H9 (cell line): ENCODE measurements at regions not wholly inside any gene's neighbourhood (a gene's known extent, or its start where the extent isn't known, plus 50 kb on each side); places are given as distances from the start of the nearest gene placed in this dataset.

Experiments used
- DNase-seq: peaks from one replicate; pipeline ENCODE4 v3.0.0-alpha.2; 2017
- H2AFZ ChIP-seq: one replicate; pipeline ENCODE4 v1.6.1; 2013; ENCODE audit warnings: mild to moderate bottlenecking, low read length, control low read depth, moderate library complexity
- H2AK5ac ChIP-seq: 2 replicates; pipeline ENCODE4 v1.6.1; 2013; ENCODE audit warnings: low read length, control low read depth, mixed read lengths; ENCODE audit not compliant: insufficient read length
- H2BK120ac ChIP-seq: one replicate; pipeline ENCODE4 v1.6.1; 2013; ENCODE audit warnings: low read depth, mild to moderate bottlenecking, low read length, control low read depth, inconsistent platforms; ENCODE audit not compliant: poor library complexity, severe bottlenecking
- H2BK12ac ChIP-seq: 2 replicates; pipeline ENCODE4 v1.6.1; 2013; ENCODE audit warnings: low read length, control low read depth, mixed read lengths, low read depth; ENCODE audit not compliant: insufficient read length
- H2BK15ac ChIP-seq: 2 replicates; pipeline ENCODE4 v1.6.1; 2013; ENCODE audit warnings: low read depth, low read length, control low read depth
- H2BK20ac ChIP-seq: one replicate; pipeline ENCODE4 v1.6.1; 2013; ENCODE audit warnings: low read depth, mild to moderate bottlenecking, low read length, control low read depth, inconsistent platforms; ENCODE audit not compliant: poor library complexity, severe bottlenecking
- H2BK5ac ChIP-seq: 2 replicates; pipeline ENCODE4 v1.6.1; 2013; ENCODE audit warnings: low read length, control low read depth, mixed read lengths; ENCODE audit not compliant: insufficient read length
- H3K14ac ChIP-seq: 2 replicates; pipeline ENCODE4 v1.6.1; 2013; ENCODE audit warnings: low read length, control low read depth; ENCODE audit not compliant: insufficient read depth
- H3K18ac ChIP-seq: 2 replicates; pipeline ENCODE4 v1.6.1; 2013; ENCODE audit warnings: low read depth, mild to moderate bottlenecking, mixed read lengths, low read length, control low read depth; ENCODE audit not compliant: insufficient read length
- H3K23ac ChIP-seq: 2 replicates; pipeline ENCODE4 v1.6.1; 2013; ENCODE audit warnings: low read length, control low read depth, mixed read lengths, low read depth; ENCODE audit not compliant: insufficient read length
- H3K23me2 ChIP-seq: 2 replicates; pipeline ENCODE4 v1.6.1; 2013; ENCODE audit warnings: low read depth, mild to moderate bottlenecking, mixed read lengths, low read length, control low read depth; ENCODE audit not compliant: insufficient read length, poor library complexity, severe bottlenecking
- H3K27ac ChIP-seq: 2 replicates; pipeline ENCODE4 v1.5.1; 2013; ENCODE audit warnings: low read length, control low read depth, mixed read lengths, low read depth; ENCODE audit not compliant: insufficient read length
- H3K27me3 ChIP-seq: 2 replicates; pipeline ENCODE4 v1.6.1; 2013; ENCODE audit warnings: low read length, control low read depth, inconsistent platforms; ENCODE audit not compliant: insufficient read depth
- H3K4ac ChIP-seq: 2 replicates; pipeline ENCODE4 v1.6.1; 2013; ENCODE audit warnings: low read depth, mild to moderate bottlenecking, control low read depth, inconsistent platforms, low read length, moderate library complexity
- H3K4me1 ChIP-seq: 2 replicates; pipeline ENCODE4 v1.6.1; 2013; ENCODE audit warnings: low read length, control low read depth, inconsistent platforms; ENCODE audit not compliant: insufficient read depth
- H3K4me2 ChIP-seq: 2 replicates; pipeline ENCODE4 v1.6.1; 2013; ENCODE audit warnings: low read length, control low read depth, mixed read lengths; ENCODE audit not compliant: insufficient read length, insufficient read depth
- H3K56ac ChIP-seq: 2 replicates; pipeline ENCODE4 v1.6.1; 2013; ENCODE audit warnings: low read depth, mild to moderate bottlenecking, mixed read lengths, low read length, control low read depth; ENCODE audit not compliant: insufficient read length
- H3K79me1 ChIP-seq: 2 replicates; pipeline ENCODE4 v1.6.1; 2013; ENCODE audit warnings: low read depth, mild to moderate bottlenecking, moderate library complexity, low read length, control low read depth, inconsistent platforms; ENCODE audit not compliant: insufficient read depth, poor library complexity, severe bottlenecking
- H3K79me2 ChIP-seq: 2 replicates; pipeline ENCODE4 v1.6.1; 2013; ENCODE audit warnings: low read length, control low read depth, inconsistent platforms; ENCODE audit not compliant: insufficient read depth
- H3K9ac ChIP-seq: 2 replicates; pipeline ENCODE4 v1.6.1; 2013; ENCODE audit warnings: low read length, control low read depth, mixed read lengths; ENCODE audit not compliant: insufficient read length; ENCODE audit errors: extremely low read depth
- H3K9me3 ChIP-seq: one replicate; pipeline ENCODE4 v1.6.1; 2013; ENCODE audit warnings: low read depth, low read length, inconsistent platforms; ENCODE audit not compliant: control insufficient read depth
- H3T11ph ChIP-seq: one replicate; pipeline ENCODE4 v1.6.1; 2013; ENCODE audit warnings: mild to moderate bottlenecking, low read length, control low read depth, inconsistent platforms
- H4K20me1 ChIP-seq: one replicate; pipeline ENCODE4 v1.6.1; 2013; ENCODE audit not compliant: control insufficient read depth, insufficient read length, insufficient read depth
- H4K5ac ChIP-seq: 2 replicates; pipeline ENCODE4 v1.6.1; 2013; ENCODE audit warnings: low read depth, mild to moderate bottlenecking, mixed read lengths, low read length, control low read depth; ENCODE audit not compliant: insufficient read length
- H4K8ac ChIP-seq: replicated peaks from 2 replicates; pipeline ENCODE4 v1.6.1; 2013; ENCODE audit warnings: low read length, control low read depth, mixed read lengths, low read depth; ENCODE audit not compliant: insufficient read length
- H4K91ac ChIP-seq: 2 replicates; pipeline ENCODE4 v1.6.1; 2013; ENCODE audit warnings: low read depth, mild to moderate bottlenecking, moderate library complexity, mixed read lengths, low read length, control low read depth; ENCODE audit not compliant: insufficient read length
- H3K27ac Mint-ChIP-seq, 3 experiments: 2 replicates in 2 of 3; 3 replicates in 1 of 3; pipeline ENCODE4 v1.8.0; 2020 to 2021; ENCODE audit warnings: mixed read lengths in 3 of 3, mild to moderate bottlenecking in 1 of 3, moderate library complexity in 1 of 3
- H3K27me3 Mint-ChIP-seq: 2 replicates; pipeline ENCODE4 v1.8.0; 2021; ENCODE audit warnings: low read depth, mild to moderate bottlenecking, moderate library complexity, mixed read lengths
- H3K36me3 Mint-ChIP-seq, 3 experiments: 2 replicates in 2 of 3; 3 replicates in 1 of 3; pipeline ENCODE4 v1.8.0; 2020 to 2021; ENCODE audit warnings: low read depth in 3 of 3, mixed read lengths in 3 of 3; ENCODE audit not compliant: insufficient read depth in 1 of 3
- H3K4me1 Mint-ChIP-seq, 2 experiments: 2 replicates each; pipeline ENCODE4 v1.8.0; 2020; ENCODE audit warnings: mixed read lengths in 2 of 2
- H3K4me3 Mint-ChIP-seq, 2 experiments: 2 replicates in 1 of 2; 3 replicates in 1 of 2; pipeline ENCODE4 v1.8.0; 2020 to 2021; ENCODE audit warnings: mild to moderate bottlenecking in 2 of 2, mixed read lengths in 2 of 2, moderate library complexity in 1 of 2
- H3K9me3 Mint-ChIP-seq, 2 experiments: 2 replicates in 1 of 2; 3 replicates in 1 of 2; pipeline ENCODE4 v1.8.0; 2020; ENCODE audit warnings: mild to moderate bottlenecking in 2 of 2, mixed read lengths in 2 of 2, moderate library complexity in 1 of 2
- CTCF ChIP-seq: fragments of 200-600 bp; sonication (generic); conservative IDR thresholded peaks from 3 replicates; pipeline ENCODE4 v1.8.0; 2021; ENCODE audit warnings: antibody characterized with exemption, mild to moderate bottlenecking
- WGBS: extraction: QIAGEN DNeasy Blood & Tissue Kit; methylation state at CpG from one replicate; pipeline ENCODE4 v1.1.7; 2013; ENCODE audit warnings: missing lambda C conversion rate, low lambda C conversion rate, mixed read lengths; ENCODE audit not compliant: insufficient read length; ENCODE audit errors: extremely low coverage; 5-methylcytosine and 5-hydroxymethylcytosine counted together

GRCh38 chr20:47406849-47407682 lies 50.6 kb upstream of the ZMYND8 start:
- Histone ChIP-seq H3K23ac (no peak overlapping the region), H4K5ac (no peak overlapping the region), H3K18ac (no peak overlapping the region), H3K56ac (no peak overlapping the region), H2BK5ac (no peak overlapping the region), H2BK12ac (no peak overlapping the region), H3K79me1 (no peaks in the 10 kb centered on the region), H4K20me1 (no peaks in the 10 kb centered on the region), H3K79me2 (no peaks in the 10 kb centered on the region), H3K4me2 (no peak overlapping the region), H2BK20ac (no peak overlapping the region), H3K27me3 (no peaks in the 10 kb centered on the region), H3K23me2 (no peaks in the 10 kb centered on the region), H3K4me1 (no peaks in the 10 kb centered on the region), H2BK120ac (no peak overlapping the region), H3K9ac (no peak overlapping the region), H2AK5ac (no peak overlapping the region), H2AFZ (no peak overlapping the region), H3K27ac (no peak overlapping the region), H2BK15ac (no peak overlapping the region), H4K91ac (no peak overlapping the region), H3K14ac (no peak overlapping the region), H3K9me3 (no peaks in the 10 kb centered on the region), H3K4ac (no peak overlapping the region), H3T11ph (no peak overlapping the region), H4K8ac (no peak overlapping the region)
- Mint-ChIP-seq H3K4me3 (no peak overlapping the region), H3K9me3 (no peaks in the 10 kb centered on the region), H3K27me3 (no peaks in the 10 kb centered on the region; the same call in 1 of the 2 replicates), H3K4me1 (no peaks in the 10 kb centered on the region), H3K27ac (no peak overlapping the region), H3K36me3 (no peaks in the 10 kb centered on the region)
- no peak for DNase-seq
- WGBS = no CpG with 5 or more reads among the region's 8 CpGs
- no peak for TF ChIP-seq CTCF
